Dermis blood vessel endothelial cell (primary cell): ENCODE measurements at regions not wholly inside any gene's neighbourhood (a gene's known extent, or its start where the extent isn't known, plus 50 kb on each side); places are given as distances from the start of the nearest gene placed in this dataset.

Experiments
- DNase-seq: peaks from one replicate; pipeline ENCODE4 v3.0.0; 2010

DNA sequence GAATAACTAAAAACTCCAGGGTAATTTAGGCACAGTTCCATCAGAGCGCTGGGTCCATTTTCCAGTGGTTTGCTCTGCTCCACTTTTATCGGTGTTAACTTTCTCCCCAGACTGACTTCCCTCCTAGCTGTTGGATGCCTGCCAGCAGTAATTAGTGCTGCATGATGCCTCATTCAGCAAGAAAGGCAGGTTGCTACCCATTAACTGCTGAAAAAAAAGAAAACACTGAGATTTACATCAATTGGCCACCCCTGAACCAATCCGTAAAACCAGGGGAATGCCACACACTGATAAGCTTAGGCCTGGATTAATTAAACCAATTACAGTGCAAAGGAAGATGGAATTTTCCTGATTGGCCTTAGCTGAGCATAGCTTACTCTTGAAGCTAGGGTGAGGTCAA is 182.4 kb upstream of the CXXC4 start:
- no peak for DNase-seq

DNA sequence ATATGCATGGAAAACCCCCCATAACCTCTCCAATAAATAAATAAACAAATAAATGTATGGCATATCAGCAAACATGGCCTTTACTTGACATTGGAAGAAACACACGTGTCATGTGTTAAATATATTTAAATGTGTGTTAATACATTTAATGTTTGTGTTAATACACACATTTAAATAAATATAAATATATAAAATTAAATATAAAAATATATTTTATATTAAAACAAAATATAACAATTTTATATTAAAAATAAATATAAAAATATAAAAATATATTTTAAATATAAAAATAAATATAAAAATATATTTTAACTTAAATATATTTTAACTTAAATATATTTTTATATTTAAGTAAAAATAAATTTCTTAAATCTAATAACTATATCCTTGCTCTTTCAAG is 187.6 kb upstream of the CXXC4 start:
- DNase-seq: no peak

DNA sequence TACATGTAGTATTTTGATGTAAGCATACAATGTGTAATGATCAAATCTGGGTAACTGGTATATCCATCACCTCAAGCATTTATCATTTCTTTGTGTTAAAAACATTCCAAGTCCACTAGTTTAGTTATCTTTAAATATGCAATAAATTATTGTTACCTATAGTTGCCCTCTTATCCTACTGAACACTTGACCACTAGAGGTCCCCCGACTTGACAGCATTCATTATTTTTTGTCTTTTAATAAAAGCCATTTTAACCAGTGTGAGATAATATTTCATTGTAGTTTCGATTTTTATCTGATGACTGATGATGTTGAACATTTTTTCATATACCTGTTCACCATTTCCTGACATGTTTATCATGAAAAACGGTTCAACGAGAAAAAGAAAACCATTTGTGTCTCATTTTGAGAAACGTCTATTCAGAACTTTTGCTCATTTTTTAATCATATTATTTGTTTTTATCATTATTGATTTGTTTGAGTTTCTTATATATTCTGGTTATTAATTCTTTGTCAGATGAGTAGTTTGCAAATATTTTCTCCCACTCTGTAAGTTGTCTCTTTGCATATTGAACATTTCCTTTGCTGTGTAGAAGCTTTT is 199.0 kb upstream of the CXXC4 start:
- DNase-seq: peak; percentile 0

DNA sequence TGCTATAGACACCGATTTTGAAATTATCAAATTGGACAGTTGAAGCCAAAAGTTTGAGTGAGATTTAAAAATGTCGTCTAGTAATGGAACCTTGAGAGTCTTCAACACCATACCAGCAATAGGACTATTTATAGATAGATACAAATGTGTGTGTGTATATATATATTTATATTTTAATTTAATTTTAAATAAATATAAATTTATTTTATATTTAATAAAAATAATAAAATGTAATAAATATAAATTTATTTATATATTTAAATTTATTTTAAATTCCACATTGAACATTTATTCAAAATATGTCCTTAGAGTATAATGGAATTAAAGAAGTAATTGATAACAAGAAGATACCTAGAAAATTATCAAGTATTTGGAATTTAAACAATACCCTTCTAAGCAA is 221.9 kb upstream of the CXXC4 start:
- DNase-seq: no peak

DNA sequence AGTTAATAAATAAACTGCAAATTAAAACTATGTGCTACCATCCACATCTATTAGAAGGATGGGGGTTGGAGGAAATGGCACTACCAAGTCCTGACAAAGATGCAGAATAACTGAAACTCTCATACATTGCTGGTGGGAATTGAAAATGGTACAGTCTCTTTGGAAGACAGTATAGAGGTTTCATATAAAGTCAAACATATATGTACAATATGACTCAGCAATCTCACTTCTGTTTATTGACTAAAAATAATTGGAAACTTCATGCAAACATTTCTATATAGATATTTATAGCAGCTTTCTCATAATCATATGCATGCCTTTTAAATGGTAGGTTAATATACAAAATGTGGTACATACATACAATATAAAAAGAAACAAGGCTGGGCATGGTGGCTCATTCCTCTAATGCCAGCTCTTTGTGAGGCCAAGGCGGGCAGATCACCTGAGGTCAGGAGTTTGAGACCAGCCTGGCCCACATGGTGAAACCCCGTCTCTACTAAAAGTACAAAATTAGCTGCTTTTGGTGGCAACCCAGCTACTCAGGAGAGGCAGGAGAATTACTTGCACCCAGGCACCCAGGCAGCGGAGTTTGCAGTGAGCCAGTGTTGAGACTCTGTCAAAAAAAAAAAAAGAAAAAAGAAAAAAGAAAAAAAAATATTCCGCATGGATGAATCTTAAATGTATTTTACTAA is 225.0 kb upstream of the CXXC4 start:
- DNase-seq: no peak

DNA sequence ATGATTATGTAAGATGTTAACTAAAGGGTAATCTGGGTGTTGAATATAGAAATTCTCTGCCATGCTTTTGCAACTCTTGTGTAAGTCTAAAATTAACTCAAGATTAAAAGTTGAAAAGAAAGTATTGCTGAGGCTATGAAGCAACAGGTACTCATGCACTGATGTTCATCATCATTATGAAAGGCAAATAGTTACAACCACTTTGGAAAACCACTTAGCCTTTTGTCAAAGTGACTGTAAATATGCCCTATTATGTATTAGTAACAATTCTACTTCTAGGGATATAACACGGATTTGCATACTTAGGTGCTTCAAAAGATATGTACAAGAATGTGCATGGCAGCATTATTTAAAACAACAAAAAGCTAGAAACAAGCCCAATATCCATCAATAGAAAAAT is 227.8 kb upstream of the CXXC4 start:
- DNase-seq: no peak

DNA sequence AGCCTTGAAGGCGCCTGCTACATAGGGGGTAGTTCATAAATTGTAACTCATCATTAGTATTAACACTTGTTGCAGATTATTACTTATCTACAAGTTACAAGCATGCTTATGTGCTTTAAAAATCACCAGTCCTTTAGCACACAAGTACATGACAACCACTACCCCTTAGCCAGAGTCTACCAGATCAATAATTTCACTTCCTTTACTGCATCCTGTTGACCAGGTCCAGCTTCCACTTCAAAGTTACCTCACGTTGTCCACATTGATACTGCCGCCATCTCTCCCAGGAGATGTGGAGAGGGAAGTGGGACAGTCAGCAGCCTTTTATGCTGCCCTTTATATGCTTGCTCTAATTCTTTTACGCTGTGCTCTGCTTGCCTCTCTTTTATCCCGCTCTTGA is 231.3 kb upstream of the CXXC4 start:
- DNase-seq: no peak

DNA sequence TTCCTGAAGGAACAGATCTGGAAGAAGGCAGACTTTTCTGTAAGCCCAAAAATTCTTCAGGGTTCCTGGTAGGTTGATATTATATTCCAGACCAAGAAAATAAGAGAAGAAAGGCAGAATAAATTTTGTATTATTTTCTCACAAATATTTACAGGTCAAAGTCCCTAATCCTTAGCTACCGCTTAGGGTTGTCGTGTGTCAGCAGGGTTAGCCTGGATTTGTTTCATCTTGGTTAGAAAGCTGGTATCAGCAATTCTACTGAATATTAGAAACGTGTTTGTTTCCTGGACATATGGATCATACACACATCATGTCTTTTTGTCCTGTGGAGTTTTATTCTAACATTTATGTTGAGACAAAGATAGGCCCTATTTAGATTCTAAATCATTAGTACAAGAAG is 232.9 kb upstream of the CXXC4 start:
- DNase-seq: no peak

DNA sequence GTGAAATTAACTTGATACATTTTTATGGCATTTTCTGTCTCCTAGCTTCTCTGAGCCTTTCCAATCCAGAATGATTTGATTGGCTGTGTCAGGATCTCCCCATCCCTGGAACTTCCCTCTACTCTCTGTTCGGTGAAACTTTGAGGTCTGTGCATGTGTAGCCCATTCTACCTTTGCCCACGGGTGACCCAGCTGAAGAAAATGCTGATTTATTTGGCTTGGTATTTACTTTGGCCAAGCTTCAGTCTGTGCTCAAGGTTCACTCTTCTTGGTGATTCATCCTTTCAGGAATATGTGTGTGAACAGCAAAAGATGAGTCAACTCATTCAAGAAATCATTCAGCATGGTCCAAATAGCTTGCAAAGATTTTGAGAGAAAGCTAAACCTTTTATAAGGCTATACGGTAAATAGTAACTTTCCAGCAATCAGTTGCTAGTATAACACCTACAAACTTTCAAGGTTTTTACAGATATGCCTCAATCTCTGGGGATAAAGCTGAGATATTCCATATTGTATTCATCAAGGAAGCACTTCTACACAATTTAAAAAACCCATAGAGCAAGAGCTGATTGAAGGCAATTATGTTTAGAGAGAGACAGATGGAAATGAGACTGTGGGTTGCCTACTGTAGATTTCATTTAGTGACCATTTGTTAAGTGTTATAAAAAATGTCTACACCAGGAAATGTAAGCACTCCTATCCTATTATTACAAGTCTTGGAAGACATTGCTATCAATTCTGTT is 233.9 kb upstream of the CXXC4 start:
- DNase-seq: no peak

DNA sequence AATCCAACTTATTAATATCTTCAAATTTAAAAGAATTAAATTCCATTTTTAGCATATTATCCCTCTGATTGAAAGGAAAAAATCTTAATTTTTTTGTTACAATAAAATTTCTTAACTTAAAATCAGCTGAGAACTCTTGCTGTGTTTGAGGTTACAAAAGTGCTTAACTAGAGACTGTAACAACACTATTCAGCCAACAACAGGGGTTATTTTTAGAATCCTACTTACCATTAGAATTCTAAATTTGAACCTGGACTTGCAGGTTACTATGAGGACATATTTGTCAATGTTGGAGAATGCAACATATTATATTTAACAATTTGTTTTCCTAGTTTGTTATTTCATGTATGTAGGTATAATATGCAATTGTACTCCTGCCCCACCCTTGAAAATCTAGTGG is 238.1 kb upstream of the CXXC4 start:
- no peak for DNase-seq

DNA sequence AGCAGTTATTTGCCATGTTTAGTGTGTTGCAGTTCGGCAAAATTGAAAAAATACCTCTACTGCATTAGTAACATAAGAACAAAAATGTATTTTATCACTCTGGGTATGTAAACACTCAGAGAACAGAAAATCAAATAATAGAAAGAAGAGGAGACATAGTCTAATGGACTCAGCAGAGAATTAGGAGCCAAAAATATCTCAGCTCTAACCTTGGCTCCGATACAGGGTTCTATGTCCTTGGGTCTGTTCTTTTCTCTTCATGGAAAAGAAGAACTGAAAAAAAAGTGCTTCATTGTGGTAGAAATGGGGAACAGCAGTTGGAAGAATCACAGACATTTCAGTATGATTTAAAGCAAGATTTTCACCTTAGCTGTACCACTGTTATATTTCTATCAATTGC is 240.5 kb upstream of the CXXC4 start:
- no peak for DNase-seq

DNA sequence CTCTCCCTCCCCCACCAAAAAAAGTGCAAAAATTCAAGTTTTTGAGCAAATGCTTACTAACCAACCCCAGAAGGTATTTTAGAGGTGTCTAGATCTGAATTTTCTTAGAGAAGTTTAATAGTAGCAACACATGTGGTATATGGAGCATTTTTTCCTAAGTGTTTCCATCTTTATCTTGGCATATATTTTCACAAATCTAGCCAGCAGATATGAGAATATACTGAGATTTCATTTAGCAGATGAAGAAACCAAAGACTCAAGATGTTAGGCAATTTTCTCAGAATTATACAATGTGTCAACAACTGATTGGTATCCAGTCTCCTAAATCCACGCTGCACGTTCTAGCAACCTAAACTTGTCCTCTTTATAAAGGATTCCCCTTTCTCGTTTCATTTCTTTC is 245.5 kb upstream of the CXXC4 start:
- no peak for DNase-seq

DNA sequence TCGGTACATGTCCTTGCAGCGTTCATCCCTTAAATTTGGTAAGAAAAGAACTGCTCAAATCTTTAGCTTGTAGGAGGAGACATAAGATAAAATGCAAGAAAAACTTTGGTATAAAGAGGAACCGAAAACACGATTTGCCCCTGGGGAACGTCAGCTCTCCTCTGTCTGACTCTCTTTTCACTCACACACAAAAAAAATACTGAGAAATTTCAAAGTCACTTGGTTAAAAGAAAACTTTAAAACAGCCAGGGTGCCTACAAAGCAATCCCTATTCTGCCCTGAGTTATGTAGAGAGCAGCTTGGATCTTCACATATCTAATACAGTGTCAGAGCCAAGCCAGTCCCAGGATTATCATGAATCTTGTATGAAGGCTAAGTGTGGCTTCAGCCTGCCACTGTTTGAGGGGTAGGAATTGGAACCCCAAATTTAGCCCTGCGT is 248.5 kb upstream of the CXXC4 start:
- DNase-seq: no peak

DNA sequence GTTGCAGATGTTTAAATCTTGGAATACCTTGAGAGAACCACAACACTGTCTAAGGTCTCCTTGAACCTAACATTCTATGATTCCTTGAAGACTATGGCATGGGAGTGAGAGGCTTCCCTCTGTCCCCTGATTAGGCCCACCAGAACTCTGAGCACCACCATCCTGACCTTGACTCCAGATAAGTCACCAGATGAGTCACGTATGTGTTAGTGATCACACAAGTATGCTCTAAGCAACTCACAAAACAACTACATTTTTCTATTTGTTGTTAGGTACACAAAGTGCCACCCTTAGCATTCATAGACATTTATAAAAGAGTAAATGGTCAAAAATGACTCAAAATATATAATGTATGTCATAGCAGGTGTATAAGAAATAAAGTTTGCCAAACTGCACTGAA is 252.9 kb upstream of the CXXC4 start:
- DNase-seq: no peak

DNA sequence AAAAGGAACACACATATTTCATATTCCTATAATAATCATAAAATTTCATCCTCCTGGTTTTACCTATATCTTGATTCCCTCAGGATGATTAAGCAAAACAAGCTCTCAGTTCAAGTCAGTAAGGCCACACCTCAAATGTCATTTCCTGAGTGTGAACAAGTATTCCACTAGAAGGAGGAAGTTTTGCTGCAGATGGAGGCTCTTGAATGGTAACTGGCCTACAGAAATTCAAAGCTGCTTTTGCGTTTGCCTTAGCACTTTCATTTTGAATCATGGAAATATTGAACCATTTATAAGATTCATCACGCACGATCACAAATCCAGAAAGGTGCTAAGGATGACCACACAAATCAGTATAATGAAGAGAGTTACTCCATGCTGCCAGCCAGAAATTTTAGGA is 254.4 kb upstream of the CXXC4 start:
- no peak for DNase-seq

DNA sequence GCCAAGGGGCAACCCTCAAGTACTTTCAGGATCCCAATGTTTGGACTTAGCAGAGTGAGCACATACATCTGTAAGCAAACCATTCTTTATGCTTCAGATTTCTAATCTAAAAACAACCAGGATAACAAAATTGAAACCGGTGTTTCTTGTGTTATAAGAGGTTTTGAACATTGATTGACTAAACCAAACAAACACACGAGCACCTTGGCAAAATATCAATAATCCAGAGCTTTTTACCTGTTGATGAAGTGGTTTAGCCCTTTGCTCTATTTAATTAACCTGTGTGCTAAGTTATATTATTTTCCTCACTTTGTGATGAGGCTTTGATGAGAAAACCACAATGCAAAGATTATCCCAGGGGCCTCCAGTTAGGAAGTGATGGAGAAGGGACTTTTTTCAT is 255.3 kb upstream of the CXXC4 start:
- DNase-seq: no peak

DNA sequence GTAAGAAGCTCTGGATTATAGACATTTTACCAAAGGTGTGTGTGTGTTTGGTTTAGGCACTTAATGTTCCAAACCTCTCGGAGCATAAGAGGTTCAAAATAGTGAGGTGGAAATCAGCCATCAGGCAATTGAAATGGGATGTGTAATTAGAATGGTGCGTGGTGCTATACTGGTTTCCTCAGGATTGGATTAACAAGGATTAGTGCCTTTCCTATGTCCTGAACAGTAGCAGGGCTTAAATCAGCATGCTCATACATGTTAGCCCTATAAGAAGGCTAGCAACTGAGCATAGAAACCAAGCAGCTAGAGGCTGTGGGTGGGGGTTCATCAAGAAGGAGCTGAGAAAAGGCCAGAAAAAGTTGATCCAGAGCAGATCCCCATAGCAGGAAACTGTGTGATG is 256.8 kb upstream of the CXXC4 start:
- no peak for DNase-seq

DNA sequence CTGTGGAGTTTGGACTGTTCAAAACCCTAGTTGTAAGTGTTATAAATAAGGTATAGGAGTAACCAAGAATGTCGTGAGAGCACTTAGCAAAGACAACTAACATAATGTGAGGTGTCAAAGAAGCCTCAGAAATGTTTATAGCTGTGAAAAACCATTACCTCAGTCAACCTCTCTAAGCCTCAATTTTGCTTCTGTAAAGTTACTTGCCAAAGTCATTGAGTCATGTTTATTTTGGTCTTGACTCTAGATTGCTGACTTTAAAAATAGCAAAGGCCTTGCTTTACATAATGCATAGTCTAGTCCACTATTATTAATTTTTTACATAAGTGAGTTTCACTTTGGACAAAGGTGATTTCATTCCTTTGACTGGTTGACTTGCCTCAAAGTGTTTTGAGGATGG is 257.6 kb upstream of the CXXC4 start:
- DNase-seq: no peak

DNA sequence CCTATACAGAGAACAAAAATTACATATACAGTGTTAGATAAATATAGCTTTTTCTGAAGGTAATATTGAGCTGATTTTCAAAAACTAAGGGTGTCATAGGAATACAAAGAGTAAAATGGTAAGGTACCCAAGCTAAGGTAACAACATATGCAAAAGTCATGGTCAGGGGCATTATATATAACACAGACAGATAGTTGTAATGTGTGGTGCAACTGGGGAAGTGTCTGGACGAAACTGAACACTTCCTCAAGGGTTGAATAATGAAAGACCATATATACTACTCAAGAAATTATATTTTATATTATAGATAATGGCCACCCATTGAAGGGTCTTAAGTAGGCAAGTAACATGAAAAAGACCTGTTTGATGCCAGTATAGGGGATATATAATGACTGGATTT is 262.1 kb upstream of the CXXC4 start:
- DNase-seq: no peak

DNA sequence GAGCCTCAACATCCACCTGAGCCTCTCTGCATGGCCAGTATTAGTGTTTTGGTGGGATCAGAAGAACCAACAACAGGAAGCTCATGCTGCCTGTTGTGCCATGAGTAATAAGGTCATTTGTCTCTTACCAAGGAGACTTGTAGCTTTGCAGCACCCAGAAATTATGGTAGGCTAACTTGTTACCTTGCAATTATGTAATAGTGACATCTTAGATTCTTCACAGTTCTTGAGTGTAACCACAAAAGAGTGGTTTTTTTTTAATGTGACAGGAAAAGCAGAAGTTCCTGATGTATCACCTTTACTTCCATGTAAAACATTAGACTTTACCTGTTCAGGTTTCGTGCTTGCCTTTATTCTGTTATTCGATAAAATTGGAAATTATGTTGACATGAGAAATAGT is 263.9 kb upstream of the CXXC4 start:
- DNase-seq: no peak

DNA sequence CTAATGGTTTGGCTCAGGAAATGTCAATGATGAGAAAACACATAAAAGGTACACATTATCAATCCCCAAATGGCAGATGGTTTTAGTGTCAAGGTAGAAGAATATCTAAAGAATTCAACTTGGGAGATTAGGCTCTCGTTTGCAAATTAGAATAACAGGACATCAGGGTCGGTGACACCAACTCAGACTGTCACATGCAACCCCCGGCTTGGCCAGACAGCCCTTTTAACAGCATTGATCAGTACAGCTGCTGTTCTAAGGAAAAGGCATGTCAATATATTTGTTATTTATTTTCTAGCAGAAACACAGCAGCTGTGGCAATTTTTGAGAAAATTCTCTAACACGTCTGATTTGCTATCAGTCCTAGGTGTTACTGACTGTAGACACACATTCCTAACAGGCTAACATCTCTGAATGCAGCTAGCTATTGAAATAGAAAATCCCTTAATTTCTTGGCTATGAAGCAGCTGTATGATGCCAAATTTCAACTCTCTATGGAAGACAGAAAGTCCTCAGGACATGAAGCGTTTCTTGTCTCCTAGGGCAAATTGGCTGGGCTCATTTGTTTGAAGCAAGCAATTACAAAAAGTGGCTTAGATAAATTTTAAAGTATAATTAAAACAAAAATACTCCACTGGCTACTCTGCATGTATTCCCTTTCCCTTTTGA is 269.0 kb upstream of the CXXC4 start:
- DNase-seq: no peak

DNA sequence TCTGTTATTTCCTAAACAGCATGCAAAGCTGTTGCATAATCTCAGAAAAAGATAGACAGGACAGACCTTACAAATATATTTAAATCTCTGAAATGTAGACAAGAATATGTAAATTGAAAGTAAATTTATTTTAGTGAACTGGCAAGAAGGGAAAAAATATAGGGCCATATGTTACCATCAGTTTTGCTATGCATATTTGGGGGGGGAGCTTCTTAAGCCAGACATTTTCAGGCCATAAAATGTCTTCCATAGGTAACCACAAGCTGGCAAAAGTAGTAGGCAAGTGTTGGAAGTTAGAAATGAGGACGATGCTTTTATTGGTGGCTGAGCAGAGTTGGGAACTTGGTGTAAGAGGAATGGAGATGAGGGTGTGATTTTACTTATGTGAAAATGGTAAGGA is 272.0 kb upstream of the CXXC4 start:
- no peak for DNase-seq

DNA sequence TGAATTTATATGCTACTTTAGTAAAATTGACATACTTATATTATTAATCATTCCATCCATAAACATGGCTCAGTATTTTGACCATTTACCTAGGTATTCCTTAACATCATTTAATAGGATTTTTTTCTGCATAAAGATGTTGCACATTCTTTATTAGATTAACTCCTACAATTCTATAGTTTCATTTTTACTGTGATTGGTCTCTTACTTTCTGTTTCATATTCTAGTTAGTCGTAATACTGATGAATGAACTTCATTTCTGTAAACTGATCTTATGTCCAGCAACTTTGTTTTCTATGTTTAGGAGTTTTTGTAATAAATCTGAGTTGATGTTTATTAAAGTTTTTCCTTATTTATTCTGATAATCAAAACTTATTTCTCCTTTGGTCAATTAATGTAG is 278.2 kb upstream of the CXXC4 start:
- DNase-seq: no peak
